GM10266 (cell line): ENCODE measurements at regions not wholly inside any gene's neighbourhood (a gene's known extent, or its start where the extent isn't known, plus 50 kb on each side); places are given as distances from the start of the nearest gene placed in this dataset.

ENCODE experiments used
- DNase-seq: peaks from one replicate; pipeline ENCODE4 v3.0.0; 2012; ENCODE audit errors: extremely low spot score
- TF ChIP-seq, protein P1 (sequence below): IDR thresholded peaks from 2 replicates; pipeline ENCODE4 v1.5.1; 2012; ENCODE audit warnings: mild to moderate bottlenecking, low read depth; ENCODE audit not compliant: control insufficient read depth, insufficient read depth; ENCODE audit errors: missing control alignments

DNA sequence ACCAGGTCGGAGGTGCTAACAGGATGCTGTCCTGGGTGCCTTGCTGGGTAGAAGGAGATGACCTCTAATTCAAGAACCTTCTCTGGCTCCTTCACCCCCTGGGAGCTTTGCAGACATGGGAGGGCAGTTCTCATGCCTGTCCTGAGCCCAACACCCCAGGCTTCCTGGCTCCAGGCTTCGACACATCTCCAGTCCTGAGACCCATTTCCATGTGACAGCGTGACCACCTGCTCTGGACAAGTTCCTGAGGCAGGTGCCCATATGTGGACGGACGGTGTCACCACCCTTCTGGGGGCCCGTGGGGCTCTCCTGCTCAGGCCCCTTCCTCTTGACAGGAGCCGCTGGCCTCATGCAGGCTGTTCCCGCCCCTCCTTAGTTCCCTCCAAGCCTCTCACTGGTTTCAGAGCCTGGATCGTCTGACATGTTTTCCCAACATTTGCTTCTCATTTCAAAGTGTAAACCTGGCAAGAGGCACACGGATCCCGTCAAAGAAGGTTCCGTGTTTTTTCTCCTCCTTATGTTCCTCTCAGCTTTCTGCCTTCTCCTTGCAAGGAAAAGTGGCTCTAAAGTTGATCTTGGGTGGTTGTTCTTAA lies 291.9 kb upstream of the RTL1 start:
- TF ChIP-seq, protein P1, sequence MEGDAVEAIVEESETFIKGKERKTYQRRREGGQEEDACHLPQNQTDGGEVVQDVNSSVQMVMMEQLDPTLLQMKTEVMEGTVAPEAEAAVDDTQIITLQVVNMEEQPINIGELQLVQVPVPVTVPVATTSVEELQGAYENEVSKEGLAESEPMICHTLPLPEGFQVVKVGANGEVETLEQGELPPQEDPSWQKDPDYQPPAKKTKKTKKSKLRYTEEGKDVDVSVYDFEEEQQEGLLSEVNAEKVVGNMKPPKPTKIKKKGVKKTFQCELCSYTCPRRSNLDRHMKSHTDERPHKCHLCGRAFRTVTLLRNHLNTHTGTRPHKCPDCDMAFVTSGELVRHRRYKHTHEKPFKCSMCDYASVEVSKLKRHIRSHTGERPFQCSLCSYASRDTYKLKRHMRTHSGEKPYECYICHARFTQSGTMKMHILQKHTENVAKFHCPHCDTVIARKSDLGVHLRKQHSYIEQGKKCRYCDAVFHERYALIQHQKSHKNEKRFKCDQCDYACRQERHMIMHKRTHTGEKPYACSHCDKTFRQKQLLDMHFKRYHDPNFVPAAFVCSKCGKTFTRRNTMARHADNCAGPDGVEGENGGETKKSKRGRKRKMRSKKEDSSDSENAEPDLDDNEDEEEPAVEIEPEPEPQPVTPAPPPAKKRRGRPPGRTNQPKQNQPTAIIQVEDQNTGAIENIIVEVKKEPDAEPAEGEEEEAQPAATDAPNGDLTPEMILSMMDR: no peak
- no peak for DNase-seq

DNA sequence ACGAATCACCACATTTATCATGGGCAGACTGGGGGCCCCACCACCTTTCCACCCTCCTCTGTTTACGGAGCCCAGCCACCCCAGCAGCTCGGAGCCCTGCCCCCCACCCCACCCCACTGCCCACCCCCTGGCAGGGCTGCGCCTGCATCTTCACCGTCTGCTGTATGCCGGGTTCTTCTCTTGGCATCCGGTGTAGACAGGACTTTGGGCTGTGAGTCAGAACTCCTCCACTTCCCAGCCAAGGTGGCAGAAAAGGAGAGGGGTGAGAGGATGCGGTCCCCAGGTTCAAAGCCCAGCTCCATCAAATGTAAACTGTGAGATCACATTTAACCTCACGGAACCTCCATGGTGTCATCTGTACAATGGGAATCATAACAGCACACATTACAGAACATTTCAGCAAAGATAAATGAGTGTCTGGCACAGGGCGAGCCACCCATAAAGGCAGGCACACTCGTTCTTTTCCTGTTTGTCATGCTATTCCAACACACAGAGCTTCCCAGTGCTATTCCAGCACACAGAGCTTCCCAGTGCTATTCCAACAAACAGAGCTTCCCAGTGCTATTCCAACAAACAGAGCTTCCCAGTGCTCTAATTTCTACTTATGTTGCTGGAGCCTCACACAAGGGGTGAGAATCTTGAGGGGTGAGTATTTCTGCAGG lies 292.7 kb upstream of the RTL1 start:
- TF ChIP-seq, protein P1: no peak
- DNase-seq: no peak

DNA sequence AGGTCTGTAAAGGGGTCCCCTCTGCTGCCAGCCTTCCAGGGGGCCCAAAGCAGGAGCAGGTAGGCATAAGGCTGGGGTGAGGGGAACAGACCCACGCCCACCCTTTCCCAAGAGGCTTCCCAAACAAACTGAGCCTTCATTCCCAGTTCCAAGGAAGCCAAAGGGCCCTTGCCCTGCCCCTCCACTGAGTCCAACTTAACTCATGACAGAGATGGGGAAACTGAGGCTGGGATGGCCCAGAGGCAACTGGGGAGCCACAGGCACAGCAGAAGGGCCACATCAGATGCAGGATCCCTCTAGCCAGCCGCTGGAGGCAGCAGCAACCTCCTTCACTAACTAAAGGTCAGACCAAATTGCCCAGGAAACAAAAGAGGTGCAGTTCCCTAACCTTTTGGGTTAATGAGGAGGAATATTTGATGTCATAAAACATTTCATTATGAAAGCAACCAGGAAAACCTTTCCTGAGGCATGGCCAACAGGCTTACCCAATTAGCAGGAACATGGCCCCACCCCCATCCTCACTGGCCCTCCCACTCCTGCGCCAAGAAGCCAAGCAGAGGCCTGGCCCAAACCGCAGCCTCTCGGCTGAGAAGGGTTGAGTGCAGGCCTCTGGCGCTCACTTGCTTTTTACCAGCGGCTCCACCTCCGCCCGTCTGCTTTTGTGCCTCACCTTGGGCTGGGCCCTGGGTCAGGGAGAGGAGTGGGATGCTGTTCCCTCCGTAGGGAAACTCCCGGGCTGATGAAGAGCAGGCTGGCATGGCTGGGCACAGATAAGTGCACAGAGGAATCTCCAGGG lies 293.5 kb upstream of the RTL1 start:
- no peak for DNase-seq
- TF ChIP-seq, protein P1: no peak

DNA sequence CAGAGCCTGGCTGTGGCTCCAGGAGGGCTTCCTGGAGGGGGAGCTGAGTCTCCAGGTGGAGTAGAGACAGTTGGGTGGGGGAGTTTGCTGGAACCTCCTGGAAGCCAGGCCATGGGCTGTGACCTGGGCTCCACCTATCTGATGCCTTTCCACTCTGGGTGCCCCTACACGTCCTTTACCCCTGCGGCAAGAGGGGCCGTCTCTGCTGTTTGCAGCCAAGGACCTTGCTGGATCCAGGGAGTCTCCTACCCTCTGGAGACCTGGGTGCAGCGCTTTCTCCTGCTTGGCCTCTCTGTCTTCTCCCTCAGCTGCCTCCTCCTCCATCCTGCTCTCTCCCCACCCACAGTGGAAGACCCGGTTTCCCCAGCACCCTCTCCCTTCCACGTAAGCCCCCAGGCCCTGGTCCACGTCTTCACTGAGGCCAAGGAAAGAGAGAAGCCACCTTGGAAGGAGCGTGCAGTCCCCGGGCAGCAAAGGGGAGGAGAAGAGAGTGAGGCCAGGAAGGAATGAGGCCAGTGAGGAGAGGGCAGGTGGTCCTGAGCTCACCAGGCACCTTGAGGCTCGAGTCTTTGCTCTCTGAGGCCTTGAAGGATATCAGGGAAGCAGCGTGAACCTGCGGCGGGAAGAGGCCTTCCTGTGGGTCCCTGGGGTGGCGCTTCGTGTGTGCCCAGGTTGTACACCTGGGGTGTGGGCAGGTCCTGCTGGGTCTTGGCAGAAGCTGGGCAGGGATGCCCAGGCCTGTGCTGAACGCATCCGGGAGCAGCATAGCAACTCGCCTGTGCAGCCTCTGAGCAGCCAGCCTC lies 294.3 kb upstream of the RTL1 start:
- no peak for DNase-seq
- TF ChIP-seq, protein P1: no peak

DNA sequence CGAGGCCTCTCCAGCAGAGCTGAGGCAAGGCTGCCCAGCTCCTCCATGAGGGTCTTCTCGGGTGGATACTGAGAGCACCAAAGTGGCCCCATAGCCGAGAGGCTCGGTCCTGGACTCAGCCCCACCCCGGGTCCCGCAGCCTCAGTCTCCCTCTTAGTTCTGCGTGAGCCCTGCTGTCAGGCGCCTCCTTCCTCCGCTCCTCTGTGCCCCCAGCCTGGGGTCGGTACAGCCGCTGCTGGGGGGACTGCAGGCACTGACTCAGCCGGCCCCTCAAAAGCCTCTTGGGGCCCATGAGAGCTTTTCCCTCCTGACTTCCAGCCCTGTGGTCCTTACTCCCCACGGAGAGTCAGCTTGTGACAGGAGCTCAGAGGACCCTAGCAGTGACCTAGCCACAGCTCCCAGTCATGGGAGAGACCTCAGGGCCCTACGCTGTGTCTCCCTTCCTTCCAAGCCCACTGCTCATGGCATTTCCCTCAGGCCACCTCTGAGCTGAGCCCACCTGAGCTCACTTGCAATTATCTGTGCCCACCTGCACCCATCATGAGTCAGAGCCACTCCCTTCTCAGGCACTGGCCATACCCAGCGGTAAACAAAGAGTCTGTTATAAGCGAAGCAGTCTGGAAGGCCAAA lies 295.0 kb upstream of the RTL1 start:
- no peak for DNase-seq
- TF ChIP-seq, protein P1: no peak

DNA sequence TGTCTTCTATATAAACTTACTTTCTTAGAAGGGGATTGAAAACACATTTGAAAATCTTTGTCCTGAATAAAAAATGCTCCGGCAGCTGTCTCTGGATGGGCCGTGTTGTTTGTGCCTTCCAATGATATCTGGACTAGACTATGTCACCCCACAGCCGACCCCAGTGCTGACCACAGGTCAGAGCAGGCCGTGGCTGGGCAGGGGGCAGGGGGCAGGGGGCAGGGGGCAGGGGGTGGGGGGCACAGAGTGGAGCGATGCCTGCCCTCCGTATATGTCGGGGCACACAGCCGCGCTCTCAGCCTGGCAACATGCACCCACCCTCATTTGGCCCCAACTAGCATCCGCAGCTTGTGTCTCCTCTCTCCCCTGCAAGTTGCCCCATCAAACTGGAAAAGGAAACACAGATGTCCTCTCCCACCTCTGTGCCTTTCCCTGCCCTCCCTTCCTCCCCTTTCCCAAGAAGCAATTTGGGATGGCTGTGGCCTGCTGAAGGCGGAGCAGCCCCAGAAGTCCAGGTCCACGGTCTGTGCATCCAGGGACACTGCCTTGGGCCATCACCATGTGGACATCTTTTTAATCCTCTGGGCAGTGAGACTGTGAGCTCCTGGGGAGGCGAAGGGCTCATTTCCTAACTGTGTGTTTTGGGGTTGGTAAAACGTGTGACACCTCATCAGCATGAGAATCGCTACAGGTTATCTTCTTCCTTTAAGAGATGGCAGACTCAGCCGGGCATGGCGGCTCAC lies 295.7 kb upstream of the RTL1 start:
- DNase-seq: no peak
- TF ChIP-seq, protein P1: no peak
